Spleen (tissue), 7 donors: ENCODE measurements at regions not wholly inside any gene's neighbourhood (a gene's known extent, or its start where the extent isn't known, plus 50 kb on each side); places are given as distances from the start of the nearest gene placed in this dataset.

ENCODE experiments used
- POLR2AphosphoS5 ChIP-seq, 3 donors: sonication (generic); formaldehyde crosslinking; IDR thresholded peaks; one replicate each; pipeline ENCODE4 v1.5.1; 2017; ENCODE audit warnings: antibody characterized with exemption in 3 of 3
- TF ChIP-seq, protein P1 (sequence below), 11 experiments: fragments of 200-600 bp in 7 of 11; fragments of 450-650 bp in 4 of 11; sonication (generic) in 4 of 11; IDR thresholded peaks in 8 of 11; conservative IDR thresholded peaks in 3 of 11; 1 replicate in 7 of 11; 2 replicates in 4 of 11; pipeline versions ENCODE4 v1.4.0 to v1.8.0; 2016 to 2021; ENCODE audit warnings: antibody characterized with exemption in 11 of 11, inconsistent platforms in 4 of 11, mild to moderate bottlenecking in 1 of 11
- donor health status: DM: no; HTN: no; CAD: no; lungs with moderate emphysema.
- donor health status: DM: no; HTN: no; CAD: no.
- donor health status: DM: no; HTN: no; CAD: no.

DNA sequence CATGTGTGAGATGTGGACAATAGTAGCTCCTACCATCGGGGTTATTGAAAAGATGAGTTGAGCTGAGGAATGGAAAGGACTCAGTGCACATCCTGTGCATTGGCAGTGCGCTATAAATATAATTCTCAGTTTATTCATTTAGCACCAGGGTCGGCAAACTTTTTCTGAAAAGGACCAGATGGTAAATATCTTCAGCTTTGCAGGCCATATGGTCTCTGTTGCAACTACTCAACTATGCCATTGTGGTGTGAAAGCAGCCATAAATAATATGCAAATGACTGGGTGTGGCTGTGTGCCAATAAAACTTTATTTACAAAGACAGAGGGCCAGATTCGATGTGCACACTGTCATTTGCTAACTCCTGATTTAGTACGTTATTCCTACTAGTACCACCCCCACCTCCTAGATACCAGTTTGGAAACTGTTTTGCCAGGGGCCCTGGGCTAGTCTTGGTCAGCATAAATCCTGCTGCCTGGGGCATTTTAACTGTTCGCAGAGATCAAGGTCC lies 422.9 kb upstream of the MKI67 start:
- TF ChIP-seq, protein P1, sequence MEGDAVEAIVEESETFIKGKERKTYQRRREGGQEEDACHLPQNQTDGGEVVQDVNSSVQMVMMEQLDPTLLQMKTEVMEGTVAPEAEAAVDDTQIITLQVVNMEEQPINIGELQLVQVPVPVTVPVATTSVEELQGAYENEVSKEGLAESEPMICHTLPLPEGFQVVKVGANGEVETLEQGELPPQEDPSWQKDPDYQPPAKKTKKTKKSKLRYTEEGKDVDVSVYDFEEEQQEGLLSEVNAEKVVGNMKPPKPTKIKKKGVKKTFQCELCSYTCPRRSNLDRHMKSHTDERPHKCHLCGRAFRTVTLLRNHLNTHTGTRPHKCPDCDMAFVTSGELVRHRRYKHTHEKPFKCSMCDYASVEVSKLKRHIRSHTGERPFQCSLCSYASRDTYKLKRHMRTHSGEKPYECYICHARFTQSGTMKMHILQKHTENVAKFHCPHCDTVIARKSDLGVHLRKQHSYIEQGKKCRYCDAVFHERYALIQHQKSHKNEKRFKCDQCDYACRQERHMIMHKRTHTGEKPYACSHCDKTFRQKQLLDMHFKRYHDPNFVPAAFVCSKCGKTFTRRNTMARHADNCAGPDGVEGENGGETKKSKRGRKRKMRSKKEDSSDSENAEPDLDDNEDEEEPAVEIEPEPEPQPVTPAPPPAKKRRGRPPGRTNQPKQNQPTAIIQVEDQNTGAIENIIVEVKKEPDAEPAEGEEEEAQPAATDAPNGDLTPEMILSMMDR (IDR thresholded peaks at IDR 0.05 in 8 of 11, conservative IDR thresholded peaks at IDR 0.05 in 3 of 11), result no peak
- no peak for TF ChIP-seq POLR2AphosphoS5 (IDR thresholded peaks at IDR 0.05)
